Lower leg skin (tissue), 3 donors: ENCODE measurements at regions not wholly inside any gene's neighbourhood (a gene's known extent, or its start where the extent isn't known, plus 50 kb on each side); places are given as distances from the start of the nearest gene placed in this dataset.

ENCODE experiments used
- CTCF ChIP-seq, 3 donors: fragments of 450-650 bp; IDR thresholded peaks; one replicate each; pipeline ENCODE4 v1.5.1; 2016; ENCODE audit warnings: antibody characterized with exemption in 3 of 3, mild to moderate bottlenecking in 3 of 3, moderate library complexity in 2 of 3
- POLR2A ChIP-seq, 2 donors: fragments of 450-650 bp; IDR thresholded peaks; one replicate each; pipeline ENCODE4 v1.6.1; 2016 to 2017; ENCODE audit warnings: antibody characterized with exemption in 2 of 2, mild to moderate bottlenecking in 1 of 2, moderate library complexity in 1 of 2

GRCh38 chr15:38058596-38059075, 124.2 kb downstream of the TMCO5A start:
- TF ChIP-seq CTCF (IDR thresholded peaks at IDR 0.05) (no peak), POLR2A (IDR thresholded peaks at IDR 0.05) (no peak)
